ENCODE measurements at regions not wholly inside any gene's neighbourhood (a gene's known extent, or its start where the extent isn't known, plus 50 kb on each side); places are given as distances from the start of the nearest gene placed in this dataset.

DNA sequence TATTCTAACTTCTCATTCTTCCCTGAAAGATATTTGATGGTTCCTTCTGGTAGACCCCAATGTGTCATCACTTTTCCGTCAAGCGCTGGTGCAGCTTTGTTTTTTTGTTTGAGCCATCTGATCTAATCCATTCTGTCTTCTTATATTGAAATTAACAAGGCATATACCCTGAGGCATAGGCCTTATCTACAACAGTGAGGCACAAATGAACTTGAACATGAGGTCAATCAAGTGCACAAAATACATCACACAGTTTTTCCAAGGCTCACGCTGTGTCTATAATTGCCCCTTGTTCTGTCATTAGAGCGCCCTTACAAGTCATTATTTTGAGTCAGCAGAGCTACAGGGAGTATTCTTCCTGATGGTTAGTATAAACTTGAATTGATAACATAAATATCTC is 406.6 kb downstream of the MAT2B start:
- Histone ChIP-seq H3K4me1 (ENCODE audit: control insufficient read depth, insufficient read depth, low read length) (peaks cover 19% of the 10 kb centered on the region), H3K9me3 (replicated peaks; ENCODE audit: control insufficient read depth, insufficient read depth, low read length) (no peaks in the 10 kb centered on the region), H3K36me3 (ENCODE audit: control insufficient read depth in 2 of 2, insufficient read depth in 2 of 2, low read length in 1 of 2) (no peaks in the 10 kb centered on the region), H3K27me3 (replicated peaks in 1 of 2; ENCODE audit: control insufficient read depth in 2 of 2, insufficient read depth in 2 of 2, low read length in 1 of 2) (no peaks in the 10 kb centered on the region), H3K79me2 (ENCODE audit: control insufficient read depth, insufficient read depth, low read length) (no peaks in the 10 kb centered on the region), H2AFZ (ENCODE audit: control insufficient read depth, low read depth, low read length) (no peak overlapping the region), H3K9ac (ENCODE audit: control insufficient read depth, insufficient read depth, low read length) (no peak overlapping the region), H3K4me2 (ENCODE audit: control insufficient read depth, insufficient read depth) (no peak overlapping the region), H4K20me1 (ENCODE audit: control insufficient read depth, insufficient read depth) (no peaks in the 10 kb centered on the region), H3K27ac (ENCODE audit: control insufficient read depth, insufficient read depth) (no peak overlapping the region), H3K4me3 (no peak overlapping the region)
- in situ Hi-C loops (cut with MboI) (no loop called here), intact Hi-C loops (cut with micrococcal nuclease; ENCODE audit: unreplicated experiment) (no loop called here)
- 91% methylated on average over 4 of the region's 4 CpGs for WGBS (ENCODE audit: insufficient coverage, insufficient replicate concordance, low lambda C conversion rate, missing lambda C conversion rate)
- no peak for DNase-seq (ENCODE audit: low read depth, low spot score)
- no peak for ATAC-seq
- SMC1A ChIA-PET (ENCODE audit: uncharacterized antibody, unreplicated experiment) = interaction anchor here (0.6 to 1.5 kb wide), 4 partner anchors 10 to 104 kb away, joined by 3 to 5 read pairs (median 4); no protein-coding TSS in a partner anchor
- CTCF ChIA-PET = interaction anchor here (1.2 to 1.6 kb wide), 2 partner anchors 41 to 592 kb away, joined by 3 to 4 read pairs; no protein-coding TSS in a partner anchor
- POLR2A ChIA-PET = no interaction called here
- no TSS peak for BruUV-seq (replicated peaks)
- RAD21 ChIA-PET (ENCODE audit: unreplicated experiment) = interaction anchor here (1.0 to 2.0 kb wide), 3 partner anchors 13 to 564 kb away, joined by 3 to 5 read pairs (median 4); no protein-coding TSS in a partner anchor
- TF ChIP-seq, protein P1, sequence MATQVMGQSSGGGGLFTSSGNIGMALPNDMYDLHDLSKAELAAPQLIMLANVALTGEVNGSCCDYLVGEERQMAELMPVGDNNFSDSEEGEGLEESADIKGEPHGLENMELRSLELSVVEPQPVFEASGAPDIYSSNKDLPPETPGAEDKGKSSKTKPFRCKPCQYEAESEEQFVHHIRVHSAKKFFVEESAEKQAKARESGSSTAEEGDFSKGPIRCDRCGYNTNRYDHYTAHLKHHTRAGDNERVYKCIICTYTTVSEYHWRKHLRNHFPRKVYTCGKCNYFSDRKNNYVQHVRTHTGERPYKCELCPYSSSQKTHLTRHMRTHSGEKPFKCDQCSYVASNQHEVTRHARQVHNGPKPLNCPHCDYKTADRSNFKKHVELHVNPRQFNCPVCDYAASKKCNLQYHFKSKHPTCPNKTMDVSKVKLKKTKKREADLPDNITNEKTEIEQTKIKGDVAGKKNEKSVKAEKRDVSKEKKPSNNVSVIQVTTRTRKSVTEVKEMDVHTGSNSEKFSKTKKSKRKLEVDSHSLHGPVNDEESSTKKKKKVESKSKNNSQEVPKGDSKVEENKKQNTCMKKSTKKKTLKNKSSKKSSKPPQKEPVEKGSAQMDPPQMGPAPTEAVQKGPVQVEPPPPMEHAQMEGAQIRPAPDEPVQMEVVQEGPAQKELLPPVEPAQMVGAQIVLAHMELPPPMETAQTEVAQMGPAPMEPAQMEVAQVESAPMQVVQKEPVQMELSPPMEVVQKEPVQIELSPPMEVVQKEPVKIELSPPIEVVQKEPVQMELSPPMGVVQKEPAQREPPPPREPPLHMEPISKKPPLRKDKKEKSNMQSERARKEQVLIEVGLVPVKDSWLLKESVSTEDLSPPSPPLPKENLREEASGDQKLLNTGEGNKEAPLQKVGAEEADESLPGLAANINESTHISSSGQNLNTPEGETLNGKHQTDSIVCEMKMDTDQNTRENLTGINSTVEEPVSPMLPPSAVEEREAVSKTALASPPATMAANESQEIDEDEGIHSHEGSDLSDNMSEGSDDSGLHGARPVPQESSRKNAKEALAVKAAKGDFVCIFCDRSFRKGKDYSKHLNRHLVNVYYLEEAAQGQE (IDR thresholded peaks at IDR 0.05; ENCODE audit: low read depth, low read length) = no peak
- TF ChIP-seq, protein P2, sequence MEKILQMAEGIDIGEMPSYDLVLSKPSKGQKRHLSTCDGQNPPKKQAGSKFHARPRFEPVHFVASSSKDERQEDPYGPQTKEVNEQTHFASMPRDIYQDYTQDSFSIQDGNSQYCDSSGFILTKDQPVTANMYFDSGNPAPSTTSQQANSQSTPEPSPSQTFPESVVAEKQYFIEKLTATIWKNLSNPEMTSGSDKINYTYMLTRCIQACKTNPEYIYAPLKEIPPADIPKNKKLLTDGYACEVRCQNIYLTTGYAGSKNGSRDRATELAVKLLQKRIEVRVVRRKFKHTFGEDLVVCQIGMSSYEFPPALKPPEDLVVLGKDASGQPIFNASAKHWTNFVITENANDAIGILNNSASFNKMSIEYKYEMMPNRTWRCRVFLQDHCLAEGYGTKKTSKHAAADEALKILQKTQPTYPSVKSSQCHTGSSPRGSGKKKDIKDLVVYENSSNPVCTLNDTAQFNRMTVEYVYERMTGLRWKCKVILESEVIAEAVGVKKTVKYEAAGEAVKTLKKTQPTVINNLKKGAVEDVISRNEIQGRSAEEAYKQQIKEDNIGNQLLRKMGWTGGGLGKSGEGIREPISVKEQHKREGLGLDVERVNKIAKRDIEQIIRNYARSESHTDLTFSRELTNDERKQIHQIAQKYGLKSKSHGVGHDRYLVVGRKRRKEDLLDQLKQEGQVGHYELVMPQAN (conservative IDR thresholded peaks at IDR 0.05) = no peak
- TF ChIP-seq, protein P3, sequence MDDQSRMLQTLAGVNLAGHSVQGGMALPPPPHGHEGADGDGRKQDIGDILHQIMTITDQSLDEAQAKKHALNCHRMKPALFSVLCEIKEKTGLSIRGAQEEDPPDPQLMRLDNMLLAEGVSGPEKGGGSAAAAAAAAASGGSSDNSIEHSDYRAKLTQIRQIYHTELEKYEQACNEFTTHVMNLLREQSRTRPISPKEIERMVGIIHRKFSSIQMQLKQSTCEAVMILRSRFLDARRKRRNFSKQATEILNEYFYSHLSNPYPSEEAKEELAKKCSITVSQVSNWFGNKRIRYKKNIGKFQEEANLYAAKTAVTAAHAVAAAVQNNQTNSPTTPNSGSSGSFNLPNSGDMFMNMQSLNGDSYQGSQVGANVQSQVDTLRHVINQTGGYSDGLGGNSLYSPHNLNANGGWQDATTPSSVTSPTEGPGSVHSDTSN (IDR thresholded peaks at IDR 0.05; ENCODE audit: insufficient replicate concordance, low read depth, low read length) = no peak
- no peak for TF ChIP-seq HDAC6 (IDR thresholded peaks at IDR 0.05; ENCODE audit: unreplicated experiment)
- TF ChIP-seq PAX8 (IDR thresholded peaks at IDR 0.05) = no peak
- TF ChIP-seq, protein P4, sequence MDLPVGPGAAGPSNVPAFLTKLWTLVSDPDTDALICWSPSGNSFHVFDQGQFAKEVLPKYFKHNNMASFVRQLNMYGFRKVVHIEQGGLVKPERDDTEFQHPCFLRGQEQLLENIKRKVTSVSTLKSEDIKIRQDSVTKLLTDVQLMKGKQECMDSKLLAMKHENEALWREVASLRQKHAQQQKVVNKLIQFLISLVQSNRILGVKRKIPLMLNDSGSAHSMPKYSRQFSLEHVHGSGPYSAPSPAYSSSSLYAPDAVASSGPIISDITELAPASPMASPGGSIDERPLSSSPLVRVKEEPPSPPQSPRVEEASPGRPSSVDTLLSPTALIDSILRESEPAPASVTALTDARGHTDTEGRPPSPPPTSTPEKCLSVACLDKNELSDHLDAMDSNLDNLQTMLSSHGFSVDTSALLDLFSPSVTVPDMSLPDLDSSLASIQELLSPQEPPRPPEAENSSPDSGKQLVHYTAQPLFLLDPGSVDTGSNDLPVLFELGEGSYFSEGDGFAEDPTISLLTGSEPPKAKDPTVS (IDR thresholded peaks at IDR 0.05; ENCODE audit: low read depth, low read length) = no peak
- TF ChIP-seq MTA2 (IDR thresholded peaks at IDR 0.05; ENCODE audit: low read depth) = no peak
- TF ChIP-seq NR2F1 (conservative IDR thresholded peaks at IDR 0.05) = no peak
- TF ChIP-seq, protein P5, sequence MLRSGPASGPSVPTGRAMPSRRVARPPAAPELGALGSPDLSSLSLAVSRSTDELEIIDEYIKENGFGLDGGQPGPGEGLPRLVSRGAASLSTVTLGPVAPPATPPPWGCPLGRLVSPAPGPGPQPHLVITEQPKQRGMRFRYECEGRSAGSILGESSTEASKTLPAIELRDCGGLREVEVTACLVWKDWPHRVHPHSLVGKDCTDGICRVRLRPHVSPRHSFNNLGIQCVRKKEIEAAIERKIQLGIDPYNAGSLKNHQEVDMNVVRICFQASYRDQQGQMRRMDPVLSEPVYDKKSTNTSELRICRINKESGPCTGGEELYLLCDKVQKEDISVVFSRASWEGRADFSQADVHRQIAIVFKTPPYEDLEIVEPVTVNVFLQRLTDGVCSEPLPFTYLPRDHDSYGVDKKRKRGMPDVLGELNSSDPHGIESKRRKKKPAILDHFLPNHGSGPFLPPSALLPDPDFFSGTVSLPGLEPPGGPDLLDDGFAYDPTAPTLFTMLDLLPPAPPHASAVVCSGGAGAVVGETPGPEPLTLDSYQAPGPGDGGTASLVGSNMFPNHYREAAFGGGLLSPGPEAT (IDR thresholded peaks at IDR 0.05; ENCODE audit: low read depth) = no peak
- no peak for TF ChIP-seq FOXK2 (IDR thresholded peaks at IDR 0.05)
- no peak for TF ChIP-seq PML (IDR thresholded peaks at IDR 0.05; ENCODE audit: low read length)
- FAIRE-seq = no peak

Data from GM12878 (cell line).